LNCaP clone FGC (cell line): ENCODE measurements at regions not wholly inside any gene's neighbourhood (a gene's known extent, or its start where the extent isn't known, plus 50 kb on each side); places are given as distances from the start of the nearest gene placed in this dataset.

Experiments used
- DNase-seq: peaks from one replicate; pipeline ENCODE4 v3.0.0-alpha.2; 2011; ENCODE audit warnings: low read depth
- H3K4me3 ChIP-seq: 2 replicates; pipeline ENCODE4 v1.5.1; 2011; ENCODE audit warnings: mild to moderate bottlenecking, low read depth, low read length, control low read depth
- CTCF ChIP-seq: IDR thresholded peaks from 2 replicates; pipeline ENCODE4 v1.5.1; 2012; ENCODE audit warnings: mild to moderate bottlenecking; ENCODE audit not compliant: control insufficient read depth, insufficient read depth; ENCODE audit errors: extremely low read depth

GRCh38 chr2:194323740-194324139 lies 1333.3 kb upstream of the SLC39A10 start:
- no peak for DNase-seq
- no peak for TF ChIP-seq CTCF
- no peak overlapping the region for H3K4me3 ChIP-seq

- DNase-seq: no peak
- no peak overlapping the region for H3K4me3 ChIP-seq
- no peak for TF ChIP-seq CTCF
These were observed 1336.5 kb upstream of the SLC39A10 start for GRCh38 chr2:194320520-194320919.

- peak; percentile 2; the same call in 1 of the 2 replicates for TF ChIP-seq CTCF
- DNase-seq: no peak
- H3K4me3 ChIP-seq: no peak overlapping the region
These were observed 1337.6 kb upstream of the SLC39A10 start for GRCh38 chr2:194319222-194319992.

GRCh38 chr2:194314042-194314441 lies 1343.0 kb upstream of the SLC39A10 start:
- H3K4me3 ChIP-seq: no peak overlapping the region
- no peak for DNase-seq
- TF ChIP-seq CTCF: no peak

- no peak for TF ChIP-seq CTCF
- DNase-seq: no peak
- no peak overlapping the region for H3K4me3 ChIP-seq
These were observed 1352.8 kb upstream of the SLC39A10 start for GRCh38 chr2:194304191-194304590.

- DNase-seq: no peak
- no peak overlapping the region for H3K4me3 ChIP-seq
- TF ChIP-seq CTCF: no peak
These were observed 1355.1 kb upstream of the SLC39A10 start for GRCh38 chr2:194301946-194302345.

GRCh38 chr2:194294156-194294555 lies 1362.9 kb upstream of the SLC39A10 start:
- no peak for TF ChIP-seq CTCF
- no peak for DNase-seq
- H3K4me3 ChIP-seq: no peak overlapping the region
